PC-9 (cell line): ENCODE measurements at regions not wholly inside any gene's neighbourhood (a gene's known extent, or its start where the extent isn't known, plus 50 kb on each side); places are given as distances from the start of the nearest gene placed in this dataset.

Source experiments
- BruUV-seq: library from RNA; stranded (reverse); fragments of 400-500 nt; replicated peaks from 2 replicates; lab custom pipeline; 2021; lab: Mats Ljungman, UMichigan
- CTCF ChIA-PET: fragments of 300-600 bp; sonication (Branson Sonifier 250); formaldehyde crosslinking; loops from one replicate; lab custom pipeline; 2022; ENCODE audit warnings: antibody characterized with exemption; lab: Charles Lee
- POLR2A ChIA-PET: fragments of 300-600 bp; sonication (Branson Sonifier 250); formaldehyde crosslinking; loops from one replicate; lab custom pipeline; 2022; ENCODE audit warnings: antibody characterized with exemption; ENCODE audit not compliant: unreplicated experiment; lab: Charles Lee
- DNase-seq, 2 experiments: peaks; one replicate each; pipeline versions ENCODE4 v3.0.0 to v3.0.0-alpha.2; 2015 to 2022; ENCODE audit warnings: mixed read lengths in 1 of 2
- H2AFZ ChIP-seq: fragments of 200-600 bp; sonication (generic); 2 replicates; pipeline ENCODE4 v1.8.1; 2017; ENCODE audit warnings: antibody characterized with exemption
- H3F3A ChIP-seq: fragments of 200-600 bp; sonication (generic); 2 replicates; pipeline ENCODE4 v1.8.1; 2017; ENCODE audit warnings: antibody characterized with exemption, mild to moderate bottlenecking, low read depth; ENCODE audit not compliant: insufficient read depth
- H3K27ac ChIP-seq: fragments of 200-600 bp; sonication (generic); 2 replicates; pipeline ENCODE4 v1.6.1; 2016; ENCODE audit warnings: mixed run types
- H3K27me3 ChIP-seq: fragments of 200-600 bp; sonication (generic); 2 replicates; pipeline ENCODE4 v1.6.1; 2016; ENCODE audit warnings: low read depth, mixed run types; ENCODE audit not compliant: insufficient read depth
- H3K36me3 ChIP-seq: fragments of 200-600 bp; sonication (generic); 2 replicates; pipeline ENCODE4 v1.6.1; 2016; ENCODE audit warnings: low read depth, mixed run types
- H3K4me1 ChIP-seq: fragments of 200-600 bp; sonication (generic); replicated peaks from 2 replicates; pipeline ENCODE4 v1.6.1; 2016; ENCODE audit warnings: mixed run types; ENCODE audit not compliant: insufficient read depth
- H3K4me2 ChIP-seq: fragments of 200-600 bp; sonication (generic); 2 replicates; pipeline ENCODE4 v1.6.1; 2017; ENCODE audit warnings: mixed run types
- H3K4me3 ChIP-seq: fragments of 200-600 bp; sonication (generic); 2 replicates; pipeline ENCODE4 v1.6.1; 2016; ENCODE audit warnings: mixed run types
- H3K79me2 ChIP-seq: fragments of 200-600 bp; sonication (generic); 2 replicates; pipeline ENCODE4 v1.6.1; 2017; ENCODE audit warnings: low read depth, mixed run types
- H3K9me2 ChIP-seq: fragments of 200-600 bp; sonication (generic); 2 replicates; pipeline ENCODE4 v1.8.1; 2017; ENCODE audit warnings: mild to moderate bottlenecking; ENCODE audit not compliant: insufficient read depth
- H3K9me3 ChIP-seq: fragments of 200-600 bp; sonication (generic); 2 replicates; pipeline ENCODE4 v1.8.1; 2016; ENCODE audit warnings: low read depth; ENCODE audit not compliant: insufficient read depth
- H4K20me1 ChIP-seq: fragments of 200-600 bp; sonication (generic); 2 replicates; pipeline ENCODE4 v1.8.1; 2017; ENCODE audit not compliant: insufficient read depth
- CTCF ChIP-seq: fragments of 200-600 bp; sonication (generic); conservative IDR thresholded peaks from 2 replicates; pipeline ENCODE4 v1.6.1; 2017; ENCODE audit warnings: mixed run types, antibody characterized with exemption, mild to moderate bottlenecking, moderate library complexity
- EZH2 ChIP-seq: fragments of 200-600 bp; sonication (generic); IDR thresholded peaks from 2 replicates; pipeline ENCODE4 v1.8.0; 2017; ENCODE audit warnings: antibody characterized with exemption, low read depth
- intact Hi-C: fragments of 100-400 bp; cut with micrococcal nuclease; formaldehyde crosslinking; loops from one replicate; pipeline ENCODE4 v1.10.0; 2022; ENCODE audit not compliant: unreplicated experiment

- no TSS peak for BruUV-seq
- no peaks in the 10 kb centered on the region for H3K79me2 ChIP-seq
- H3K27me3 ChIP-seq: no peaks in the 10 kb centered on the region
- TF ChIP-seq CTCF (no peak), EZH2 (no peak)
- intact Hi-C loops: no loop called here
- no peaks in the 10 kb centered on the region for H3K9me3 ChIP-seq
- CTCF ChIA-PET: no interaction called here
- no peaks in the 10 kb centered on the region for H3F3A ChIP-seq
- H3K36me3 ChIP-seq: no peaks in the 10 kb centered on the region
- POLR2A ChIA-PET: no interaction called here
- H3K4me1 ChIP-seq: no peaks in the 10 kb centered on the region
- H3K4me2 ChIP-seq: no peak overlapping the region
- H2AFZ ChIP-seq: no peak overlapping the region
- DNase-seq: no peak
- H3K9me2 ChIP-seq: no peaks in the 10 kb centered on the region
- no peak overlapping the region for H3K27ac ChIP-seq
- no peaks in the 10 kb centered on the region for H4K20me1 ChIP-seq
- no peak overlapping the region for H3K4me3 ChIP-seq
Observed at GRCh38 chr4:64882311-64883086, 473.2 kb upstream of the TECRL start.

- POLR2A ChIA-PET: no interaction called here
- H3K36me3 ChIP-seq: no peaks in the 10 kb centered on the region
- no peak overlapping the region for H3K4me3 ChIP-seq
- intact Hi-C loops: no loop called here
- H3K79me2 ChIP-seq: no peaks in the 10 kb centered on the region
- no peaks in the 10 kb centered on the region for H3K9me2 ChIP-seq
- H2AFZ ChIP-seq: no peak overlapping the region
- DNase-seq: no peak
- H3K27me3 ChIP-seq: no peaks in the 10 kb centered on the region
- H3K4me2 ChIP-seq: no peak overlapping the region
- H4K20me1 ChIP-seq: no peaks in the 10 kb centered on the region
- no TSS peak for BruUV-seq
- H3K9me3 ChIP-seq: no peaks in the 10 kb centered on the region
- H3K27ac ChIP-seq: no peak overlapping the region
- CTCF ChIA-PET: no interaction called here
- no peaks in the 10 kb centered on the region for H3F3A ChIP-seq
- no peak for TF ChIP-seq CTCF
- TF ChIP-seq EZH2: no peak
- no peaks in the 10 kb centered on the region for H3K4me1 ChIP-seq
Observed at GRCh38 chr4:64880557-64880956, 471.3 kb upstream of the TECRL start.

GRCh38 chr4:64876021-64876420 lies 466.8 kb upstream of the TECRL start:
- no peaks in the 10 kb centered on the region for H3F3A ChIP-seq
- H3K79me2 ChIP-seq: no peaks in the 10 kb centered on the region
- H3K9me3 ChIP-seq: no peaks in the 10 kb centered on the region
- no peak overlapping the region for H3K27ac ChIP-seq
- H2AFZ ChIP-seq: no peak overlapping the region
- ChIA-PET CTCF (no interaction called here), POLR2A (no interaction called here)
- no peaks in the 10 kb centered on the region for H3K27me3 ChIP-seq
- no peak overlapping the region for H3K4me2 ChIP-seq
- H4K20me1 ChIP-seq: no peaks in the 10 kb centered on the region
- DNase-seq: no peak
- intact Hi-C loops: no loop called here
- H3K36me3 ChIP-seq: no peaks in the 10 kb centered on the region
- H3K4me1 ChIP-seq: no peaks in the 10 kb centered on the region
- no TSS peak for BruUV-seq
- TF ChIP-seq CTCF (no peak), EZH2 (no peak)
- no peaks in the 10 kb centered on the region for H3K9me2 ChIP-seq
- H3K4me3 ChIP-seq: no peak overlapping the region
